Mesenchymal stem cell (in vitro differentiated cells and primary cell): ENCODE measurements at regions not wholly inside any gene's neighbourhood (a gene's known extent, or its start where the extent isn't known, plus 50 kb on each side); places are given as distances from the start of the nearest gene placed in this dataset.

Source experiments
- DNase-seq: peaks from one replicate; pipeline ENCODE4 v3.0.0-alpha.2; 2013
- H2AFZ ChIP-seq: one replicate; pipeline ENCODE4 v1.6.1; 2013; ENCODE audit warnings: low read depth, mild to moderate bottlenecking, control low read depth, inconsistent platforms, low read length, moderate library complexity
- H2AK5ac ChIP-seq: 2 replicates; pipeline ENCODE4 v1.6.1; 2013; ENCODE audit warnings: low read length, moderate library complexity, mild to moderate bottlenecking, inconsistent platforms; ENCODE audit not compliant: severe bottlenecking
- H2BK120ac ChIP-seq: one replicate; pipeline ENCODE4 v1.6.1; 2013; ENCODE audit warnings: low read depth, mild to moderate bottlenecking, inconsistent platforms, low read length, moderate library complexity
- H2BK12ac ChIP-seq, 2 experiments: one replicate each; pipeline ENCODE4 v1.6.1; 2013; ENCODE audit warnings: inconsistent platforms in 2 of 2, low read length in 2 of 2, mild to moderate bottlenecking in 2 of 2, moderate library complexity in 2 of 2, control low read depth in 1 of 2
- H2BK15ac ChIP-seq: one replicate; pipeline ENCODE4 v1.6.1; 2013; ENCODE audit warnings: mild to moderate bottlenecking, low read depth, inconsistent platforms; ENCODE audit not compliant: poor library complexity, severe bottlenecking
- H2BK5ac ChIP-seq: 2 replicates; pipeline ENCODE4 v1.6.1; 2013; ENCODE audit warnings: low read depth, mild to moderate bottlenecking, low read length, control low read depth, inconsistent platforms; ENCODE audit not compliant: poor library complexity, severe bottlenecking
- H3K14ac ChIP-seq, 2 experiments: one replicate each; pipeline ENCODE4 v1.6.1; 2013; ENCODE audit warnings: inconsistent platforms in 2 of 2, low read length in 2 of 2, control low read depth in 1 of 2, mild to moderate bottlenecking in 1 of 2, moderate library complexity in 1 of 2
- H3K18ac ChIP-seq, 2 experiments: one replicate each; pipeline ENCODE4 v1.6.1; 2013; ENCODE audit warnings: inconsistent platforms in 2 of 2, low read length in 2 of 2, control low read depth in 1 of 2, low read depth in 1 of 2, mild to moderate bottlenecking in 1 of 2
- H3K23ac ChIP-seq, 2 experiments: one replicate each; pipeline ENCODE4 v1.6.1; 2013; ENCODE audit warnings: inconsistent platforms in 2 of 2, low read length in 2 of 2, mild to moderate bottlenecking in 2 of 2, moderate library complexity in 2 of 2, control low read depth in 1 of 2
- H3K27ac ChIP-seq: 2 replicates; pipeline ENCODE4 v1.5.1; 2013; ENCODE audit warnings: mild to moderate bottlenecking, moderate library complexity, low read length, control low read depth, inconsistent platforms; ENCODE audit not compliant: poor library complexity, severe bottlenecking
- H3K27me3 ChIP-seq, 2 experiments: 2 replicates each; pipeline versions ENCODE4 v1.6.1 to v1.7.0; 2013; ENCODE audit warnings: low read length in 2 of 2, mild to moderate bottlenecking in 2 of 2, moderate library complexity in 2 of 2, control low read depth in 1 of 2, inconsistent platforms in 1 of 2; ENCODE audit not compliant: control insufficient read depth in 1 of 2, insufficient read depth in 1 of 2
- H3K36me3 ChIP-seq, 2 experiments: 2 replicates each; pipeline versions ENCODE4 v1.6.1 to v1.7.0; 2013; ENCODE audit warnings: low read length in 2 of 2, control low read depth in 1 of 2, inconsistent platforms in 1 of 2, low read depth in 1 of 2, mild to moderate bottlenecking in 1 of 2; ENCODE audit not compliant: insufficient read depth in 2 of 2, control insufficient read depth in 1 of 2
- H3K4ac ChIP-seq, 2 experiments: one replicate each; pipeline ENCODE4 v1.6.1; 2013; ENCODE audit warnings: inconsistent platforms in 2 of 2, low read length in 2 of 2, mild to moderate bottlenecking in 2 of 2, moderate library complexity in 2 of 2, control low read depth in 1 of 2, low read depth in 1 of 2
- H3K4me1 ChIP-seq: 2 replicates; pipeline ENCODE4 v1.6.1; 2013; ENCODE audit warnings: low read depth, low read length, control low read depth; ENCODE audit not compliant: control insufficient read depth, insufficient read depth
- H3K4me2 ChIP-seq: 2 replicates; pipeline ENCODE4 v1.6.1; 2013; ENCODE audit warnings: low read length, mild to moderate bottlenecking, inconsistent platforms; ENCODE audit not compliant: poor library complexity, severe bottlenecking
- H3K4me3 ChIP-seq, 2 experiments: 2 replicates each; pipeline versions ENCODE4 v1.5.1 to v1.7.0; 2013; ENCODE audit warnings: low read length in 2 of 2, mild to moderate bottlenecking in 2 of 2, control low read depth in 1 of 2, low read depth in 1 of 2; ENCODE audit not compliant: insufficient read depth in 1 of 2
- H3K79me1 ChIP-seq: replicated peaks from 2 replicates; pipeline ENCODE4 v1.6.1; 2013; ENCODE audit warnings: mild to moderate bottlenecking, control low read depth, low read length, inconsistent platforms; ENCODE audit not compliant: poor library complexity, severe bottlenecking
- H3K9ac ChIP-seq: 2 replicates; pipeline ENCODE4 v1.7.0; 2013; ENCODE audit warnings: mild to moderate bottlenecking, low read length, moderate library complexity
- H3K9me3 ChIP-seq: 2 replicates; pipeline ENCODE4 v1.7.0; 2013; ENCODE audit warnings: mild to moderate bottlenecking, low read length; ENCODE audit not compliant: control insufficient read depth
- H4K8ac ChIP-seq: one replicate; pipeline ENCODE4 v1.6.1; 2013; ENCODE audit warnings: inconsistent platforms, mild to moderate bottlenecking, low read length, moderate library complexity
- H4K91ac ChIP-seq: one replicate; pipeline ENCODE4 v1.6.1; 2013; ENCODE audit warnings: mild to moderate bottlenecking, low read length, inconsistent platforms
- WGBS: methylation state at CpG from one replicate; pipeline ENCODE4 v1.1.7; 2013; ENCODE audit warnings: mixed read lengths; 5-methylcytosine and 5-hydroxymethylcytosine counted together

- no peak overlapping the region for H3K4me2 ChIP-seq
- H3K4me1 ChIP-seq = no peaks in the 10 kb centered on the region
- H3K27ac ChIP-seq = no peak overlapping the region
- H2BK15ac ChIP-seq = no peak overlapping the region
- H4K8ac ChIP-seq = no peak overlapping the region
- no peak overlapping the region for H3K14ac ChIP-seq
- no peak overlapping the region for H3K4ac ChIP-seq
- H3K27me3 ChIP-seq = no peaks in the 10 kb centered on the region
- H3K23ac ChIP-seq = no peak overlapping the region
- no peak overlapping the region for H2AK5ac ChIP-seq
- 96% methylated on average over 1 of the region's 1 CpG for WGBS
- H3K79me1 ChIP-seq = no peaks in the 10 kb centered on the region
- no peak overlapping the region for H2AFZ ChIP-seq
- no peak overlapping the region for H3K4me3 ChIP-seq
- H3K9ac ChIP-seq = no peak overlapping the region
- no peak overlapping the region for H3K18ac ChIP-seq
- no peak overlapping the region for H2BK12ac ChIP-seq
- no peak overlapping the region for H2BK120ac ChIP-seq
- DNase-seq = no peak
- H3K9me3 ChIP-seq = no peaks in the 10 kb centered on the region
- H3K36me3 ChIP-seq = no peaks in the 10 kb centered on the region
- no peak overlapping the region for H2BK5ac ChIP-seq
- H4K91ac ChIP-seq = no peak overlapping the region
Measured at GRCh38 chr11:111098091-111098490, 147.4 kb upstream of the POU2AF2 start.

- Histone ChIP-seq H3K18ac (no peak overlapping the region), H2BK5ac (no peak overlapping the region), H3K23ac (no peak overlapping the region), H3K27ac (no peak overlapping the region), H3K27me3 (no peaks in the 10 kb centered on the region), H3K9ac (peak overlapping the region; percentile 63), H2BK120ac (no peak overlapping the region), H3K4me3 (peak overlapping the region in 1 of 2 experiments; percentile 60), H3K4ac (no peak overlapping the region), H2AFZ (no peak overlapping the region), H2BK15ac (no peak overlapping the region), H3K4me2 (no peak overlapping the region), H3K36me3 (no peaks in the 10 kb centered on the region), H3K4me1 (no peaks in the 10 kb centered on the region), H3K79me1 (no peaks in the 10 kb centered on the region), H4K91ac (no peak overlapping the region), H4K8ac (peak overlapping the region; percentile 49), H2AK5ac (no peak overlapping the region), H2BK12ac (no peak overlapping the region), H3K9me3 (no peaks in the 10 kb centered on the region), H3K14ac (no peak overlapping the region)
- peak; percentile 32 for DNase-seq
- 55% methylated on average over 11 of the region's 11 CpGs for WGBS
Measured at GRCh38 chr11:111097191-111097590, 148.3 kb upstream of the POU2AF2 start.

- Histone ChIP-seq H3K36me3 (no peaks in the 10 kb centered on the region), H3K9me3 (no peaks in the 10 kb centered on the region), H2AFZ (no peak overlapping the region), H3K23ac (no peak overlapping the region), H3K4ac (no peak overlapping the region), H2BK120ac (no peak overlapping the region), H3K18ac (no peak overlapping the region), H3K14ac (no peak overlapping the region), H4K91ac (no peak overlapping the region), H2BK12ac (no peak overlapping the region), H3K4me1 (no peaks in the 10 kb centered on the region), H2BK15ac (no peak overlapping the region), H3K27me3 (no peaks in the 10 kb centered on the region), H3K27ac (no peak overlapping the region), H3K9ac (no peak overlapping the region), H3K79me1 (no peaks in the 10 kb centered on the region), H2AK5ac (no peak overlapping the region), H4K8ac (no peak overlapping the region), H3K4me2 (no peak overlapping the region), H2BK5ac (no peak overlapping the region), H3K4me3 (no peak overlapping the region)
- DNase-seq = no peak
- no CpG with 5 or more reads among the region's 1 CpG for WGBS
Measured at GRCh38 chr11:111095327-111095726, 150.2 kb upstream of the POU2AF2 start.

- Histone ChIP-seq H3K4me1 (no peaks in the 10 kb centered on the region), H3K27ac (no peak overlapping the region), H3K9ac (no peak overlapping the region), H3K18ac (no peak overlapping the region), H4K8ac (no peak overlapping the region), H2BK5ac (no peak overlapping the region), H3K4me2 (no peak overlapping the region), H2AK5ac (no peak overlapping the region), H2AFZ (no peak overlapping the region), H4K91ac (no peak overlapping the region), H3K9me3 (no peaks in the 10 kb centered on the region), H2BK120ac (no peak overlapping the region), H3K4ac (no peak overlapping the region), H2BK12ac (no peak overlapping the region), H3K79me1 (no peaks in the 10 kb centered on the region), H3K27me3 (no peaks in the 10 kb centered on the region), H3K4me3 (no peak overlapping the region), H3K23ac (no peak overlapping the region), H3K36me3 (no peaks in the 10 kb centered on the region), H2BK15ac (no peak overlapping the region), H3K14ac (no peak overlapping the region)
- WGBS = 81% methylated on average over 4 of the region's 4 CpGs
- DNase-seq = no peak
Measured at GRCh38 chr11:111093061-111093460, 152.5 kb upstream of the POU2AF2 start.
